ENCODE measurements at regions not wholly inside any gene's neighbourhood (a gene's known extent, or its start where the extent isn't known, plus 50 kb on each side); places are given as distances from the start of the nearest gene placed in this dataset.

GRCh38 chr10:129361676-129362376, 105.2 kb upstream of the MGMT start:
- TF ChIP-seq TAF1 (IDR thresholded peaks at IDR 0.05; ENCODE audit: low read depth, low read length): no peak
- no peak for TF ChIP-seq POLR2A (IDR thresholded peaks at IDR 0.05; ENCODE audit: low read depth, low read length)
- TF ChIP-seq SPI1 (IDR thresholded peaks at IDR 0.05; ENCODE audit: low read depth, low read length): no peak
- no peak for TF ChIP-seq POLR2AphosphoS5 (IDR thresholded peaks at IDR 0.05; ENCODE audit: low read depth, low read length)
- TF ChIP-seq POU2F2 (IDR thresholded peaks at IDR 0.05; ENCODE audit: low read depth, low read length): no peak

Measured in GM12891 (cell line).